G401 (cell line): ENCODE measurements at regions not wholly inside any gene's neighbourhood (a gene's known extent, or its start where the extent isn't known, plus 50 kb on each side); places are given as distances from the start of the nearest gene placed in this dataset.

Experiments used
- DNase-seq: peaks from one replicate; pipeline ENCODE4 v3.0.0-alpha.2; 2015; ENCODE audit warnings: low spot score
- in situ Hi-C: cut with HindIII; loops from 2 replicates; pipeline ENCODE4 v1.10.0; 2016; ENCODE audit warnings: low sequenced_read_pairs, mixed read lengths

- in situ Hi-C loops, result no loop called here
- DNase-seq, result no peak
These were observed 50.0 kb upstream of the SOD3 start for GRCh38 chr4:24745172-24745895.
